ENCODE measurements at regions not wholly inside any gene's neighbourhood (a gene's known extent, or its start where the extent isn't known, plus 50 kb on each side); places are given as distances from the start of the nearest gene placed in this dataset.

- DNase-seq (ENCODE audit: low read depth, low spot score), result no peak
Measured at GRCh38 chr2:52939250-52939649, 828.4 kb upstream of the CHAC2 start.

DNA sequence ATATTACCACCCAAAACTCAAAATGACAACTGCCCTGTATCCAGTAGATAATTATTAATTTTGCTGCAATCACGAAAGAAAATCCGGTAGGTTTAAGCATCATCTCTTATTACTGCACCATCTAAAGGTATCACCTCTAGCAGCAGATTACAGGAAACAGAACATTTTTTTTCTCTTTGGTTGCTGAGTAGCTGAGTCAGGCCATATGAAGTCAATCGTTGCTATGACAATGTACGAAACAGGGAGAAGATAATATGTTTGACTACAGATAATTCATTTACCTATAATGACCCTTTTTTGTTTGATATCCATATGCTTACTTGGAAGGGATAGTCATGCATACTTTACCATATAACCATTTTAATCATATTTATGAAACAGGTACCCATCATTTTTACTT lies 831.6 kb upstream of the CHAC2 start:
- DNase-seq (ENCODE audit: low read depth, low spot score), result no peak

DNA sequence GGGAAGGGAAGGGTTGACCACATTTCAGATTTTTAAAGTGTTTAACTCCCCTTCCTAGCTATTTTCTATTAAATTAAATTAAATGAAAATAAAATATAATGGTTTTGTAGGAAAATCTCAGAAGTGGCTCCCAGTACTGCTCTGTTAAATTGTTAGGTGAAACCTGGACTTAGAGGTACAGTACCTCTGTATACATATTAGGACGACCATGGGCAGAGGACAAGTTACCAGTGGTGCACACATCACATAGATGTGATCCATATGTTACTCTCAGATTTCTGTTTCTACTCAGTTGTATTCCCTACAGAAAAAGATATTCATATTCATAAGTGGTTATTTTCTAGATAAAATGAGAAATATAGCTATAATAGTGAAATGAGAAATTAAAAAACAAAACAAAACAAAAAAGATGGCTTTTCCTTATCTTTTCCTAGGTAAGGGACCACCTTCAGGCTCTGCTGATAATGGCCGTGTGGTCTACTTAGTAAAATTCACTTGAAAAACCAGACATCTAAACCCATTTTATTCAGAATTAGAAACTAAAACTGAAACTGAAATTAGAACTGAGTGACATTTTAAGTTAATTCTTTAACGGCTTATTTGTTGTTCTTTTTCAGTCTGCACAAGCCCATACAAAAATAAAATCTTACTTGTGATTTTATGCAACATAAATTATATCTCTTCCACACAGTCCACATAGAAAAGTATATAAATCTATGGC lies 832.5 kb upstream of the CHAC2 start:
- DNase-seq (ENCODE audit: low read depth, low spot score), result no peak

DNA sequence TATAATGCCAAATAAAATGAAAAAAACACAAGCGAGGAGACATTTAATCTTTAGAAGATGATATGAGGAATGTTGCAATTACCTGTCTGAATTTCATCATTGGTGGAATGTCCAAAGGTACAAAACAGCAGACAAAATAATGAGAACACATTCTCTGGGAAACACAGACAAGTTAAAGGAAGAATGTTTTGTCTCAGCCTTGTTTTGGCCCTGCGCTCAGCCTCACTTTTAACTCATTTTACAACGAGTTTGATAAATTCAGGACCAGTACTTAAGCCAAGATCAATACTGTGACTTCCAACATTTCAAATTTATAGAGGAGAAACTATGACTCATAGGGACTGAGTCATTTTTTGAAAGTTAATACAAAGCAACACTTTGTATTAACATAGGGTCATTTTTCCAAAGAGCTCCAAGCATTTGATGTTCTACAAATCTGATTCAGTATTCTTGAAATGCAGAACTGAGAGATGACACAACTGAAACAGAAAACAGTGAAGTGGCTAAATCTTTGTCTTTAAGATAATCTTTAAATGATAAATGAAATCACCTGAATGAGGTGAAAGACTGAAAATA lies 833.2 kb upstream of the CHAC2 start:
- DNase-seq (ENCODE audit: low read depth, low spot score), result peak; percentile 40

DNA sequence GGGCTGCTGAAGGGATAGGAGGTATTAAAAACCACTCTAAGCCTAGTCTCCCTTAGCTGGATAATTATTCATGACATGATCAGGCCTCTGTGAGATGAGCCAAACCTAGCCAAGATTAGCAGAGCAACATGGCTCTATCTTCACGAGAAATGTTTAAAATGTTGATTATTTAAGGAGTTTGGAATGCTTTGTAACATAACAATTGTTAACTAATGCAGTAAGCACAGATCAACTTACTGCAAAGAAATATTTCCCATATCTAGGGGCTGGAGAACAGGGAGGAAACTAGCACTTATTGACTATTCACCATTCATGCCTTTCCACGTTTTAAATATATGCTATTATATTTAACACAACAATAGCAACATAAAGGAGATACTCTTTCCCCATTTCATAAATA lies 833.7 kb upstream of the CHAC2 start:
- no peak for DNase-seq (ENCODE audit: low read depth, low spot score)

DNA sequence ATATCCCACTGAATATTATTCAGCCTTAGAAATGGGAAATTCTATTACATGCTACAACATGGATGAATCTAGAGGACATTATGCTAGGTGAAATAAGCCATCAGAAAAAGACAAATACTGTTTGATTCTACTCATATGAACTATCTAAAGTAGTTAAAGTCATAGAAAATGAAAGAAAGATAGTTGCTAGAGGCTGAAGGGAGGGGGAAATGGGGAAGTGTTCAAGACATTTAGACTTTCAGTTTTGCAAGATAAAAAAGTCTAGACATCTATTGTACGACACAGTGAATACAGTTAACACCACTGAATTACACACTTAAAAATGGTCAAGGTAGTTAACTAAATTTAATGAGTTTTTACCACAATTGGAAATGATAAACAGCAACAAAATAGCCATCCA lies 835.9 kb upstream of the CHAC2 start:
- DNase-seq (ENCODE audit: low read depth, low spot score), result no peak

DNA sequence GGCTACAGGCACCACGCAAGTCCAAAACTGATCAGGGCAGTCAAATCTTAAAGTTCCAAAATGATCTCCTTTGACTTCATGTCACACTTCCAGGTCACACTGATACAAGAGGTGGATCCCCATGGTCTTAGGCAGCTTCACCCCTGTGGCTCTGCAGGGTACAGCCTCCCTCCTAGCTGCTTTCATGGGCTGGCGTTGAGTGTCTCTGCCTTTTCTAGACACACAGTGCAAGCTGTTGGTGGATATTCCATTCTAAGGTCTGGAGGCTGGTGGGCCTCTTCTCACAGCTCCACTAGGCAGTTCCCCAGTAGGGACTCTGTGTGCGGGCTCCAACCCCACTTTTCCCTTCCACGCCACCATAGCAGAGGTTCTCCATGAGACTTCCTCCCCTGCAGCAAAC lies 838.2 kb upstream of the CHAC2 start:
- no peak for DNase-seq (ENCODE audit: low read depth, low spot score)

GRCh38 chr2:52919673-52920072 lies 847.9 kb upstream of the CHAC2 start:
- no peak for DNase-seq (ENCODE audit: low read depth, low spot score)

GRCh38 chr2:52918551-52918950 lies 849.1 kb upstream of the CHAC2 start:
- DNase-seq (ENCODE audit: low read depth, low spot score), result peak; percentile 21

GRCh38 chr2:52916981-52917380 lies 850.6 kb upstream of the CHAC2 start:
- DNase-seq (ENCODE audit: low read depth, low spot score), result no peak

DNA sequence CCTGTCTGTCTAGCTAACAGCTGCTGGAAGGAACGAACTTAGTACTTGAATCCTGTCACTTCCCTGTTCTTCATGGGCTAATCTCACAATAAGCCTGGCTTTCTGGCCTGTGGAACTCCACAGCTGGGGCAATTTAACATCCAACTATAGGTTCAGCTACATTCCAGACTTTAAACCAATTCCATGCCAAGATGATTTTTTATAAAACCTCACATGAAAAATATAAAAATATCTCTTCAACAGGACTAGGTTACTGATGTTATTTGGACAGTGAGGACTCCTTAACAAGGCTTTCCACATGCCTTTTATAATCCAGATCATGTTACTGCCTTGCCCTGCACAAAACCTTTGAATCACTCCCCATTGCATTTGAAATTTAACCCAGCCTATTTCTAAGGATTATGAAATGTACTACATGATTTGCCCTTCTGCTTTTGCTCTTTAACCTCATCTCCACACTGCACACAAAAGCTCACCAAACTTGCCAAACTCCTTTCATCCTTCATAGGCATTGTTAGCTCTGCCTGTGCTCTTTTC lies 863.2 kb upstream of the CHAC2 start:
- no peak for DNase-seq (ENCODE audit: low read depth, low spot score)

GRCh38 chr2:52897511-52898044 lies 870.0 kb upstream of the CHAC2 start:
- no peak for DNase-seq (ENCODE audit: low read depth, low spot score)

DNA sequence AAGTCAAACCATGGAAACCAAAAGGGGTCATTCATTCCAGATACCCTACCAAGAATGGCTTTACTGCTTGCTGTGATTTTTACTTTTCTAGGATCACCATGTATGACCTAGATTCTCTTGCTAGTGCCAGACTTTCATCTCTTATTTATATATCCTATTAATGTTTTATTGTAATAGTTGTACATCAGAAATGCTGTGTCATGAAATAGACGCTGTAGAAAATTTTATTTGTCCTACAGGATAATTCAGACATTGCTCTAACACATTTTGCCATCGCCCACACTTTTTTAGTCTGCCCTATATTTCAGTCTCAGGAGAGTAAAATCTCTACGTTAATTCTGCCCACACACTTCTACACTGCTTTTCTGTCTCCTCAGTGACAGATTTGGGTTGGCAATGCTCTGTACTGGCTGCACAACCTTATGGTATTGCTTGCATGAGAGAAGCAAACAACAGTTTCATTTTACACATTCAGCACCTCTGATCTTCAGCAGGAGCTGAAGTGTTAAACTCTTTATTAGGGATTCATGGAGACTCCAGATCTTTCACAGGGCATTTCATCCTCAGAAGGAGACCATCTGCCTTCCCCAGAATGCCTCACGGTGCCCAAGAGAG lies 871.8 kb upstream of the CHAC2 start:
- DNase-seq (ENCODE audit: low read depth, low spot score), result no peak

DNA sequence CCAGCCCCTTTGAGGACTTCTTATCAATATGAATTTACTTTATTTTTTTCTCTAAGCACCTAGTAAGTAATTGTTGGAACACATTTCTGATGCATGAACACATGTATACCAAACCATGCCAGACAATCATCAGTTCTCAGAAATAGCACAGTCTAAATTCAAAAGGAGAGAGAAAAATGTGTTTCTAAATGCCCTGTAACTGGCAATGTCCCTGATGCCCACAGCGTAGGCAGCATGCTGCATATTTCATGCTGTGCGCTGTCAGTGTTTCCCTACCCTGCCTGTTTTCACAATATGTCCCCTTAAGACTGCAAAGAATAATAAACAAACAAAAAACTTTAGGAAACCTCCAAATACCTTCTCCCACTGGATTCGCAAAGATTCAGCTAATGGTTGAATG lies 881.0 kb upstream of the CHAC2 start:
- DNase-seq (ENCODE audit: low read depth, low spot score), result no peak

DNA sequence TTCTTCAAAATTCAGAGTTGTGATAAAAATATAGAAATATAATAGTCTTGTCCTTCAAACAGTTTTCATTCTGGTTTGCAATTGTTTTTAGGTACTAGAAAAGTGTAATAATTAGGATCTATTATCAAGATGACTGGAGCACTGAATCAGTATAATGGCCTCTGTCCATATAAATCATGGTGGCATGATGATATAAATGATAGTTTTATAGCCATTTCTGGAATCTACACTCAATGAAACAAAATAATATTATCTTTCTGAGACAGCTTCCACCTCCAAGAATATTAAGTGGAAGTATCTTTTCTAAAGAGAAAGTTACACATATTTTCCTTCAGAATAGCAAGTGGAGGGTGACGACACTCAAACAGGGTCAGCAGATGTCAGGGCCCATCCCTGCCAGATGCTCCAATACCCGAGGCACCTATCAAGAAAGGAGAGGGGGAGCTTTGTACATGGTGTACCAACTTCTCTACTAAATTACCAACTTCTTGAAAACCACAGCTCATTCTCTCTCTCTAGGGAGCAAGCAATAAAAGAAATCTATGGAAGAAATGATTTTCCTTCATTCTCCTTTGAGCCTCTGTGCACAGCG lies 882.7 kb upstream of the CHAC2 start:
- DNase-seq (ENCODE audit: low read depth, low spot score), result no peak

DNA sequence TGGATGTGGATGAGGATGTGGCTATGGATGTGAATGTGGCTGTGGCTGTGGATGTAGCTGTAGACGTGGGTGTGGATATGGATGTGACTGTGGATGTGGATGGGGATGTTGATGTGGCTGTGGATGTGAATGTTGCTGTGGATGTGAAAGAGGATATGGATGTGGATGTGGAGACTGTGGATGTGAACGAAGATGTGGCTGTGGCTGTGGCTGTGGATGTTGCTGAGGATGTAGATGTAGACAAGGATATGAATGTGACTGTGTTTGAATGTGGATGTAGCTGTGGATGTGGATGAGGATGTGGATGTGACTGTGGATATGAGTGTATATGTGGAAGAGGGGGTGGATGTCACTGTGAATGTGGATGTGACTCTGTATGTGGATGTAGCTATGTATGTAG lies 884.6 kb upstream of the CHAC2 start:
- no peak for DNase-seq (ENCODE audit: low read depth, low spot score)

- no peak for DNase-seq (ENCODE audit: low read depth, low spot score)
Measured at GRCh38 chr2:52881606-52882005, 886.0 kb upstream of the CHAC2 start.

DNA sequence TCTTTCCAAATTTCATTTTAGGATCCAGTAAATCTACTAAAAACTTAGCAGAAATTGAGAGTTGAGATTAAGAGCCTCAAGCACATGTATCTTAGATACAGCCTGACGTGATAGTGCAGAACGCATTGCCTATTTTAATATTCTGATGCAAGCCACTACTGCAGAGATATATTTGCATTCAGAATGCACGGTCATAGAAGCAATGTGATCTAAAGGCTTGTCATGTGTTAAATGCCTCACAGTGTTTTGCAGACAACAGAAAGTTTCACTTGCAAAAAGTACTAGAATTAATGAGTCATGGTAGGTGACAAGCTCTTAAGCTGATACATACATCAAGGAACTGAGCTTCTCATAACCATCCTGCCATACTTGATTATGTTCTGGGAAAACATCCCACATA lies 886.7 kb upstream of the CHAC2 start:
- DNase-seq (ENCODE audit: low read depth, low spot score), result no peak

GRCh38 chr2:52879561-52879960 lies 888.0 kb upstream of the CHAC2 start:
- no peak for DNase-seq (ENCODE audit: low read depth, low spot score)

DNA sequence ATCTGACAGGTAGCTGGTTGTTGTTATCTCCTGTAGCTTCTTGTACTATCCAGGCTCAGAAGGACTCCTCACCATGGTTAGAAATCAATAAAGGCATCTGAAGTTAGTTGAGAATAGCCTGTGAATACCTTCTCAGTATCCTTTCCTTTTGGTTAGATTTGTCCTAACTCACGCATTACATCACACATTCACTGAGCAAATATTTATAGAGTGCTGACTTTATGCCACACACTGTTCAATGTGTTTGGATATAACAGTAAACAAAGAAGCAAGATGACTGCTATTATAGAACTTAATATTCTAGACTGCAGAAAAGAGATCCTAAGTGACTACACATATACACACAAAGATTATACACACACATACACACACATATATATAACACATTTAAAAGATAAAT lies 889.9 kb upstream of the CHAC2 start:
- DNase-seq (ENCODE audit: low read depth, low spot score), result no peak

DNA sequence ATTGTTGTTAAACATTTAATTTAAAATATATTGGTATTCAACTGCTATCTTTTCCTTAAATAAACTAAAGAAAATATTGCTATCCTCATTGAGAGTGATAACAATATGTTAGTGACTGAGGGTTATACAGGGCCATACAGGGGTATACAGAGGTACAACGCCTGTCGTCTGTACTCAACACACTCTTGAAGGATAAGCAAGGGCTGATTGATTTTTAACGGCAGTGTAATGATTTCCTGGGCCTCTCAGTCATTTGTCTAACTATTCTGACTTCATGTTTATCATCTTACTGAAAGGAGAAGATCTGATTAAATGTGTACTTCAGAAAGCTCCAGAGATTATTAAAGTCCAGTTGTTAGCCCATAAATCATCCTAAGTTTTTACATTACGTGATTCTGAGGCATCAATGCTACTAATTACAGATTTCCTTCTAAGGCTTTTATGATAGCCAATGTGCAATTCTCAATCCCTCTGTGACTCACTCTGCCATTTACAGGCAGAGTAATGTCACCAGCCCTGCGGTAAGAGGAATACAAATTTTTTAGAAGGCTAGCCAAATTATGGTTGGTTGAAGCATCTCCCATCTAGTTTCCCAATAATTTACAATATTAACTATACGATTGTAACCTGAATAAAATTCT lies 893.0 kb upstream of the CHAC2 start:
- DNase-seq (ENCODE audit: low read depth, low spot score), result no peak

- no peak for DNase-seq (ENCODE audit: low read depth, low spot score)
Measured at GRCh38 chr2:52862801-52863200, 904.8 kb upstream of the CHAC2 start.
